IMR-90 (cell line): ENCODE measurements at regions not wholly inside any gene's neighbourhood (a gene's known extent, or its start where the extent isn't known, plus 50 kb on each side); places are given as distances from the start of the nearest gene placed in this dataset.

Experiments
- ATAC-seq: fragments of 200-7000 bp; cut with Tn5 transposase; 2 replicates; pipeline ENCODE4 v1.9.1; 2020; ENCODE audit warnings: low read depth, mild to moderate bottlenecking, moderate library complexity
- BruUV-seq: library from RNA; stranded (reverse); fragments of 400-500 nt; replicated peaks from 2 replicates; lab custom pipeline; 2021; lab: Mats Ljungman, UMichigan
- CTCF ChIA-PET: fragments of 300-600 bp; formaldehyde crosslinking; extraction: SDS; loops from one replicate; lab custom pipeline; 2021; ENCODE audit warnings: antibody characterized with exemption; lab: Yijun Ruan, JAX
- POLR2A ChIA-PET: fragments of 300-600 bp; sonication (Branson Sonifier 250); formaldehyde crosslinking; loops from one replicate; lab custom pipeline; 2022; ENCODE audit warnings: antibody characterized with exemption; ENCODE audit not compliant: unreplicated experiment; lab: Charles Lee
- DNase-seq: peaks from one replicate; pipeline ENCODE4 v3.0.0; 2013
- H2AFZ ChIP-seq: replicated peaks from 2 replicates; pipeline ENCODE3; 2013; ENCODE audit warnings: low read length, mild to moderate bottlenecking; ENCODE audit not compliant: poor library complexity
- H2AK5ac ChIP-seq: 2 replicates; pipeline ENCODE4 v1.6.1; 2013; ENCODE audit warnings: low read depth, low read length, inconsistent platforms
- H2AK9ac ChIP-seq: replicated peaks from 2 replicates; pipeline ENCODE3; 2013; ENCODE audit warnings: mild to moderate bottlenecking, low read depth, low read length, moderate library complexity; ENCODE audit not compliant: poor library complexity
- H2BK120ac ChIP-seq: 2 replicates; pipeline ENCODE4 v1.6.1; 2013; ENCODE audit warnings: low read depth, low read length, inconsistent platforms
- H2BK15ac ChIP-seq: 3 replicates; pipeline ENCODE4 v1.6.1; 2013; ENCODE audit warnings: low read depth, low read length, inconsistent platforms
- H2BK20ac ChIP-seq: 2 replicates; pipeline ENCODE4 v1.6.1; 2013; ENCODE audit warnings: low read depth, mild to moderate bottlenecking, inconsistent platforms, low read length, moderate library complexity
- H2BK5ac ChIP-seq: 2 replicates; pipeline ENCODE4 v1.6.1; 2013; ENCODE audit warnings: mild to moderate bottlenecking, low read depth, low read length, inconsistent platforms; ENCODE audit not compliant: poor library complexity, severe bottlenecking
- H3K14ac ChIP-seq: replicated peaks from 2 replicates; pipeline ENCODE4 v1.6.1; 2013; ENCODE audit warnings: low read depth, low read length, inconsistent platforms
- H3K18ac ChIP-seq: 2 replicates; pipeline ENCODE4 v1.6.1; 2013; ENCODE audit warnings: low read depth, low read length, control low read depth
- H3K23ac ChIP-seq: 2 replicates; pipeline ENCODE4 v1.6.1; 2013; ENCODE audit warnings: low read depth, low read length, inconsistent platforms
- H3K27ac ChIP-seq: 2 replicates; pipeline ENCODE4 v1.5.1; 2013; ENCODE audit warnings: mild to moderate bottlenecking, control low read depth, low read length; ENCODE audit not compliant: insufficient read depth
- H3K27me3 ChIP-seq: 2 replicates; pipeline ENCODE4 v1.6.1; 2013; ENCODE audit warnings: low read length; ENCODE audit not compliant: control insufficient read depth, insufficient read depth
- H3K36me3 ChIP-seq: 2 replicates; pipeline ENCODE4 v1.6.1; 2013; ENCODE audit warnings: low read length, mixed read lengths; ENCODE audit not compliant: control insufficient read depth, insufficient read depth
- H3K4ac ChIP-seq: 2 replicates; pipeline ENCODE4 v1.6.1; 2013; ENCODE audit warnings: low read depth, low read length, inconsistent platforms
- H3K4me1 ChIP-seq: 2 replicates; pipeline ENCODE4 v1.6.1; 2013; ENCODE audit warnings: low read length, mixed read lengths; ENCODE audit not compliant: control insufficient read depth, insufficient read depth
- H3K4me2 ChIP-seq: 2 replicates; pipeline ENCODE4 v1.6.1; 2013; ENCODE audit warnings: low read depth, mild to moderate bottlenecking, control low read depth, low read length, moderate library complexity
- H3K4me3 ChIP-seq: 2 replicates; pipeline ENCODE4 v1.5.1; 2013; ENCODE audit warnings: low read depth, mild to moderate bottlenecking, control low read depth, low read length, moderate library complexity; ENCODE audit not compliant: insufficient read depth
- H3K56ac ChIP-seq: 2 replicates; pipeline ENCODE4 v1.6.1; 2013; ENCODE audit warnings: low read length, inconsistent platforms; ENCODE audit not compliant: insufficient read depth; ENCODE audit errors: extremely low read depth
- H3K79me1 ChIP-seq, 2 experiments: 2 replicates each; pipeline ENCODE4 v1.6.1; 2013; ENCODE audit warnings: low read length in 2 of 2, inconsistent platforms in 1 of 2, low read depth in 1 of 2
- H3K9ac ChIP-seq: 2 replicates; pipeline ENCODE4 v1.6.1; 2013; ENCODE audit warnings: low read depth, low read length, control low read depth
- H3K9me1 ChIP-seq: 2 replicates; pipeline ENCODE4 v1.6.1; 2013; ENCODE audit warnings: low read length, inconsistent platforms; ENCODE audit not compliant: insufficient read depth
- H3K9me3 ChIP-seq: 2 replicates; pipeline ENCODE4 v1.6.1; 2013; ENCODE audit warnings: low read length; ENCODE audit not compliant: control insufficient read depth, insufficient read depth
- H4K20me1 ChIP-seq: 2 replicates; pipeline ENCODE4 v1.6.1; 2013; ENCODE audit warnings: low read length, inconsistent platforms; ENCODE audit not compliant: insufficient read depth
- H4K5ac ChIP-seq: 2 replicates; pipeline ENCODE4 v1.6.1; 2013; ENCODE audit warnings: mild to moderate bottlenecking, low read depth, low read length, control low read depth
- H4K8ac ChIP-seq, 2 experiments: 2 replicates each; pipeline ENCODE4 v1.6.1; 2013; ENCODE audit warnings: low read depth in 2 of 2, low read length in 2 of 2, control low read depth in 1 of 2, inconsistent platforms in 1 of 2
- H4K91ac ChIP-seq: 2 replicates; pipeline ENCODE4 v1.6.1; 2013; ENCODE audit warnings: low read depth, low read length, inconsistent platforms; ENCODE audit not compliant: insufficient read depth
- BHLHE40 ChIP-seq: fragments of 150-350 bp; IDR thresholded peaks from 2 replicates; pipeline ENCODE4 v1.6.1; 2016; ENCODE audit warnings: mild to moderate bottlenecking, low read depth, low read length
- CEBPB ChIP-seq: IDR thresholded peaks from 2 replicates; pipeline ENCODE4 v1.6.1; 2012; ENCODE audit warnings: low read depth, low read length, improper control_type of control experiment
- MAFK ChIP-seq: IDR thresholded peaks from 2 replicates; pipeline ENCODE4 v1.6.1; 2012; ENCODE audit warnings: low read depth, low read length, improper control_type of control experiment
- NFE2L2 ChIP-seq: fragments of 150-350 bp; IDR thresholded peaks from 2 replicates; pipeline ENCODE4 v1.6.1; 2016; ENCODE audit warnings: low read depth, mild to moderate bottlenecking, low read length
- WGBS, 2 experiments: methylation state at CpG; one replicate each; pipeline versions ENCODE4 v1.1.5 to v1.1.7; 2013; ENCODE audit warnings: missing lambda C conversion rate in 2 of 2; ENCODE audit not compliant: insufficient read length in 1 of 2; ENCODE audit errors: extremely low coverage in 2 of 2; 5-methylcytosine and 5-hydroxymethylcytosine counted together
- dilution Hi-C: fragments of 300-500 bp; cut with HindIII; formaldehyde crosslinking; loops from one replicate; pipeline ENCODE4 v1.14.3; 2018; ENCODE audit warnings: low sequenced_read_pairs; ENCODE audit not compliant: unreplicated experiment
- in situ Hi-C: fragments of 300-500 bp; cut with MboI; formaldehyde crosslinking; loops from 3 replicates; pipeline ENCODE4 v1.14.3; 2019; ENCODE audit warnings: low sequenced_read_pairs, inconsistent platforms, mixed read lengths
- intact Hi-C: fragments of 100-400 bp; cut with micrococcal nuclease; formaldehyde crosslinking; loops from 2 replicates; pipeline ENCODE4 v1.10.0; 2022

GRCh38 chr15:62962101-62962995 lies 80.2 kb upstream of the TPM1 start (continued):
- TF ChIP-seq BHLHE40: no peak
- no peak for TF ChIP-seq MAFK

- WGBS, 2 experiments: 67% methylated on average over 1 of the region's 5 CpGs; no CpG with 5 or more reads in 1 of the 2 experiments
- Histone ChIP-seq H2AK9ac (no peak overlapping the region), H2BK120ac (no peak overlapping the region), H3K56ac (no peak overlapping the region), H4K5ac (no peak overlapping the region), H3K79me1 (no peaks in the 10 kb centered on the region), H3K4me1 (no peaks in the 10 kb centered on the region; the same call in 1 of the 2 replicates), H2BK5ac (no peak overlapping the region), H3K23ac (no peak overlapping the region), H2AK5ac (0 out of 2 replicates have a peak overlapping the region, but pooled peaks have one; percentile 1), H3K9me3 (no peaks in the 10 kb centered on the region), H2AFZ (peak overlapping the region; percentile 24), H3K9me1 (peaks cover 3% of the 10 kb centered on the region; the same call in 1 of the 2 replicates), H3K27ac (no peak overlapping the region), H3K4me2 (no peak overlapping the region), H3K9ac (no peak overlapping the region), H3K4me3 (no peak overlapping the region), H3K36me3 (no peaks in the 10 kb centered on the region), H4K91ac (no peak overlapping the region), H4K20me1 (no peaks in the 10 kb centered on the region), H3K4ac (no peak overlapping the region), H3K27me3 (no peaks in the 10 kb centered on the region; the same call in 1 of the 2 replicates), H2BK20ac (no peak overlapping the region), H3K14ac (no peak overlapping the region; the same call in 1 of the 2 replicates), H4K8ac (no peak overlapping the region), H2BK15ac (no peak overlapping the region), H3K18ac (no peak overlapping the region)
- CTCF ChIA-PET: no interaction called here
- intact Hi-C loops: no loop called here
- dilution Hi-C loops: no loop called here
- no TSS peak for BruUV-seq
- in situ Hi-C loops: no loop called here
- peak; percentile 40; the same call in 1 of the 2 replicates for ATAC-seq
- POLR2A ChIA-PET: no interaction called here
- DNase-seq: peak; percentile 12
- no peak for TF ChIP-seq NFE2L2
- TF ChIP-seq CEBPB: no peak
These were observed 78.3 kb upstream of the TPM1 start for GRCh38 chr15:62964251-62964650.
